Mesendoderm (in vitro differentiated cells): ENCODE measurements at regions not wholly inside any gene's neighbourhood (a gene's known extent, or its start where the extent isn't known, plus 50 kb on each side); places are given as distances from the start of the nearest gene placed in this dataset.

Source experiments
- DNase-seq: peaks from one replicate; pipeline ENCODE4 v3.0.0; 2013
- H2AK5ac ChIP-seq: 2 replicates; pipeline ENCODE4 v1.6.1; 2013; ENCODE audit warnings: low read length, inconsistent platforms
- H2BK120ac ChIP-seq: 2 replicates; pipeline ENCODE4 v1.6.1; 2013; ENCODE audit warnings: low read depth, mild to moderate bottlenecking, low read length, moderate library complexity, mixed read lengths
- H2BK15ac ChIP-seq: replicated peaks from 2 replicates; pipeline ENCODE4 v1.6.1; 2013; ENCODE audit warnings: low read depth, mild to moderate bottlenecking, moderate library complexity
- H2BK5ac ChIP-seq: 2 replicates; pipeline ENCODE4 v1.6.1; 2013; ENCODE audit warnings: low read length, inconsistent platforms
- H3K18ac ChIP-seq: 2 replicates; pipeline ENCODE4 v1.6.1; 2013; ENCODE audit warnings: mild to moderate bottlenecking, low read length, mixed read lengths
- H3K23ac ChIP-seq: one replicate; pipeline ENCODE4 v1.6.1; 2013; ENCODE audit warnings: low read length
- H3K27ac ChIP-seq: 2 replicates; pipeline ENCODE4 v1.5.1; 2013; ENCODE audit warnings: low read depth, mild to moderate bottlenecking, inconsistent platforms, low read length, moderate library complexity
- H3K27me3 ChIP-seq: 2 replicates; pipeline ENCODE4 v1.6.1; 2013; ENCODE audit warnings: low read length, control low read depth, mild to moderate bottlenecking, inconsistent platforms; ENCODE audit not compliant: insufficient read depth, poor library complexity
- H3K36me3 ChIP-seq: 2 replicates; pipeline ENCODE4 v1.6.1; 2013; ENCODE audit warnings: low read length, inconsistent platforms; ENCODE audit not compliant: control insufficient read depth, insufficient read depth
- H3K4ac ChIP-seq: one replicate; pipeline ENCODE4 v1.6.1; 2013; ENCODE audit warnings: low read depth, mild to moderate bottlenecking, low read length, moderate library complexity
- H3K4me1 ChIP-seq: 2 replicates; pipeline ENCODE4 v1.6.1; 2013; ENCODE audit warnings: low read depth, low read length, inconsistent platforms; ENCODE audit not compliant: control insufficient read depth
- H3K4me2 ChIP-seq: 2 replicates; pipeline ENCODE4 v1.6.1; 2013; ENCODE audit warnings: low read length
- H3K4me3 ChIP-seq: 2 replicates; pipeline ENCODE4 v1.5.1; 2013; ENCODE audit warnings: mild to moderate bottlenecking, low read length
- H3K56ac ChIP-seq: one replicate; pipeline ENCODE4 v1.6.1; 2013; ENCODE audit warnings: low read length
- H3K79me1 ChIP-seq: 2 replicates; pipeline ENCODE4 v1.6.1; 2013; ENCODE audit warnings: low read length, inconsistent platforms
- H3K79me2 ChIP-seq: 2 replicates; pipeline ENCODE4 v1.6.1; 2013; ENCODE audit warnings: mild to moderate bottlenecking, low read length; ENCODE audit not compliant: control insufficient read depth, insufficient read depth
- H3K9ac ChIP-seq: 2 replicates; pipeline ENCODE4 v1.6.1; 2013; ENCODE audit warnings: low read length, inconsistent platforms
- H4K5ac ChIP-seq: one replicate; pipeline ENCODE4 v1.6.1; 2013; ENCODE audit warnings: low read length
- H4K8ac ChIP-seq: one replicate; pipeline ENCODE4 v1.6.1; 2013; ENCODE audit warnings: low read depth, mild to moderate bottlenecking, control low read depth, low read length, moderate library complexity
- WGBS: extraction: QIAGEN DNeasy Blood & Tissue Kit; methylation state at CpG from one replicate; pipeline ENCODE4 v1.1.7; 2013; ENCODE audit warnings: low lambda C conversion rate, missing lambda C conversion rate; ENCODE audit not compliant: insufficient coverage; ENCODE audit errors: extremely low coverage; 5-methylcytosine and 5-hydroxymethylcytosine counted together

DNA sequence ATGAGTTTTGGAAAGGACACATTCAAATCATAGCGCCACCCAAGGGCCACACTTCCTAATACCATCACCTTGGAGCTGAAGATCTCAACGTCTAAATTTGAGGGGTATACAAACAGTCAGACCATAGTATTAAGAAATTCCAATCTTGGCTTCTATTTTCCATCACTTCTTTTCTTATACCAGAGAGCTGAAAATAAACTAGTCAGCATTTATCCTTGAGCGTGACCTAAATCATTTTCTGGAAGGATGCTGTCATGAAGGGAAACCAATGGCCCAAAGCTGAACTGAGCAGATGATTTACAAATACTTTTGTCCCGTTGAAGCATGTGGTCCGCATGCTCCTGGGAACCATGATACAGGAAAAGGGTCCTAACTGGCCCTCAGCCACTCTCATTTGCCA, 921.9 kb downstream of the CCSER2 start:
- Histone ChIP-seq H3K4me3 (no peak overlapping the region), H3K27ac (no peak overlapping the region), H2BK120ac (no peak overlapping the region), H3K56ac (no peak overlapping the region), H2BK15ac (no peak overlapping the region), H3K4me1 (no peaks in the 10 kb centered on the region), H3K79me2 (no peaks in the 10 kb centered on the region), H3K79me1 (no peaks in the 10 kb centered on the region), H2AK5ac (no peak overlapping the region), H3K9ac (no peak overlapping the region), H3K23ac (no peak overlapping the region), H3K4ac (no peak overlapping the region), H3K4me2 (no peak overlapping the region), H3K27me3 (no peaks in the 10 kb centered on the region), H3K18ac (no peak overlapping the region), H3K36me3 (no peaks in the 10 kb centered on the region), H4K5ac (no peak overlapping the region), H2BK5ac (no peak overlapping the region), H4K8ac (no peak overlapping the region)
- no CpG with 5 or more reads among the region's 5 CpGs for WGBS
- DNase-seq = no peak

DNA sequence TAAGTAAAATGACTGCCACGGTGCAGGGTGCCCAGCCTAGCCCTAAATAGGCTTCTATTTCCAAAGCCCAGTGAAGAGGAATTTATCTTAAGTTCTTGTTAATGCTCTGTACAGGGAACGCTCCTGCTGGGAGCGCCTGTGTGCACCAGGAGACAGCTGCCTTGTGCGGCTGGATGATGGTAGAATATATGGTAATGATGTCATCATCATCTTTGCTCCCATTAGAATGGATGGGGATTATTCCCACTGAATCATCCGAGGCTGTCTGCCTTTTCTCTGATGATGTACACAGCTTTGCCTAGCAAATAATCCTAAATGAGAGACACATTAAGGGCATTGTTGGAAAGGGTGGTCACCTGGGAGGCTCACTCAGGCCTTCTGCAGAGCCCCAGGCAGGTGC, 928.1 kb downstream of the CCSER2 start:
- Histone ChIP-seq H3K18ac (no peak overlapping the region), H3K4me2 (no peak overlapping the region)
- no peak for DNase-seq

DNA sequence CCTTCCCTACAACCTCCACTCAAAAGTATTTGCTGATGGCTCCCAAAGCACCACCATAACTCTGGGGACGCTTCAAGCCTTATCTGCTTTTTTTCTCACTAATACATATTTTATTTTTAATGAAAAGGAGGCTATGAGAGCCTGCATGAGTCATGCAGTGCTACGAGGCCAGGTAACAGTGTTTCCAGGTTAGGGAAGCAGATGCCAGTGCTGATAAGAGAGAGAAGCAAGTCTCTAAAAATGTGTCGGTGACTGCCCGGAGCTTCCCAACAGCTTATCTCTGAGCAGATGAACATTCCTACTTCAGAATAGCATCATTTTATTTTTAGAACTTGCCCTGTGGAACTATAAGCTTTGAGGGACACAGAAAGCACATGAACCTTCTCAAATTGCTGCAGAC, 931.5 kb downstream of the CCSER2 start:
- WGBS = no CpG with 5 or more reads among the region's 4 CpGs
- H3K27ac ChIP-seq = no peak overlapping the region

More for the DNA sequence above, 928.1 kb downstream of the CCSER2 start:
- H3K9ac ChIP-seq = no peak overlapping the region
- H3K79me2 ChIP-seq = no peaks in the 10 kb centered on the region
- no peak overlapping the region for H4K5ac ChIP-seq
- H3K79me1 ChIP-seq = no peaks in the 10 kb centered on the region
- H3K4me1 ChIP-seq = no peaks in the 10 kb centered on the region
- H2BK120ac ChIP-seq = no peak overlapping the region
- no peak overlapping the region for H3K56ac ChIP-seq
- H3K4me3 ChIP-seq = no peak overlapping the region
- no peaks in the 10 kb centered on the region for H3K27me3 ChIP-seq
- H4K8ac ChIP-seq = no peak overlapping the region
- H2BK5ac ChIP-seq = no peak overlapping the region
- no peak overlapping the region for H3K23ac ChIP-seq
- no peak overlapping the region for H2BK15ac ChIP-seq
- no peak overlapping the region for H2AK5ac ChIP-seq
- no peak overlapping the region for H3K27ac ChIP-seq
- WGBS = no CpG with 5 or more reads among the region's 5 CpGs
- no peak overlapping the region for H3K4ac ChIP-seq
- H3K36me3 ChIP-seq = no peaks in the 10 kb centered on the region

DNA sequence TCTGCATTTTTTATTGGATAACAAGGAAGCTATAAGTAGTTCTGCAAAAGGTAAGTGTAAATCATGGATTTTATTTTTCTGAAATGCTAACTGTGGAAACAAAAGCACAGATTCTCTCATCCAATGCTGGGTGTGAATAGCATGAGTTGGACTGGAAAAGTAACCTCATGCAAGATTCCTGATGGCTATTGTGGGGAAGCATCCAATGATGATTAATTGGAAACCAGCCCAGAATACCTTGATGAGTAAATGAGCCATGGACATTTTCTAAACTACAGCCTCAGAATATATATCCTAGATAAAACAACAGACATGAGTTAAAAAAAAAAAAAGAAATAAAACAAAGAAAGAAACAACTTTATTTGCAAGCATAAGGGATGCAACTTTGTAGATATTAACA, 934.6 kb downstream of the CCSER2 start:
- H2BK120ac ChIP-seq = no peak overlapping the region
- H3K4me3 ChIP-seq = no peak overlapping the region
- H3K27me3 ChIP-seq = no peaks in the 10 kb centered on the region
- no peak for DNase-seq
- H3K4me2 ChIP-seq = no peak overlapping the region
- no peak overlapping the region for H2AK5ac ChIP-seq
- no peak overlapping the region for H2BK15ac ChIP-seq
- H2BK5ac ChIP-seq = no peak overlapping the region
- H3K36me3 ChIP-seq = no peaks in the 10 kb centered on the region
- no peak overlapping the region for H3K18ac ChIP-seq
- H3K56ac ChIP-seq = no peak overlapping the region
- H4K5ac ChIP-seq = no peak overlapping the region
- no peak overlapping the region for H3K9ac ChIP-seq
- no peak overlapping the region for H4K8ac ChIP-seq
- no peak overlapping the region for H3K27ac ChIP-seq
- H3K4ac ChIP-seq = no peak overlapping the region
- H3K23ac ChIP-seq = no peak overlapping the region
- no peaks in the 10 kb centered on the region for H3K79me1 ChIP-seq
- H3K4me1 ChIP-seq = no peaks in the 10 kb centered on the region
- H3K79me2 ChIP-seq = no peaks in the 10 kb centered on the region

More for the DNA sequence above, 931.5 kb downstream of the CCSER2 start:
- Histone ChIP-seq H2AK5ac (no peak overlapping the region), H3K4me2 (no peak overlapping the region), H3K79me1 (no peaks in the 10 kb centered on the region), H3K4ac (no peak overlapping the region), H4K5ac (no peak overlapping the region), H3K23ac (no peak overlapping the region), H2BK120ac (no peak overlapping the region), H3K27me3 (no peaks in the 10 kb centered on the region), H3K79me2 (no peaks in the 10 kb centered on the region), H2BK15ac (no peak overlapping the region), H3K4me3 (no peak overlapping the region), H3K56ac (no peak overlapping the region), H4K8ac (no peak overlapping the region), H3K4me1 (no peaks in the 10 kb centered on the region), H2BK5ac (no peak overlapping the region), H3K9ac (no peak overlapping the region), H3K36me3 (no peaks in the 10 kb centered on the region), H3K18ac (no peak overlapping the region)
- no peak for DNase-seq

DNA sequence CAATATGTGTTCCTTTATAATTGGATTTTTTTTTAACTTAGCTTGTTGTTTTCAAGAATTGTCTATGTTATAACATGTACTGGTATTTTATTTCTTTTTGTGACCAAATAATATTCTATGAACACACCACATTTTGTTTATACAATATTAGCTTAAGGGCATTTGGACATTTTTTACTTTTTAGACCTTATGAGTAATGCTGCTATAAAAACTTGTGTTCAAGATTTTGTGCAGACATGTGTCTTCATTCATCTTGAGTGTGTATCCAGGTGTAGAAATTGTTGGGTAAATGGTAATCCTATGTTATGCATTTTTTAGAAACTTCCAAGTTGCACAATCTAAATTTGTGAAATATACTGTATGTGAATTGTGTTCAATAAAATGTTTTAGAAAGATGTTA, 936.7 kb downstream of the CCSER2 start:
- Histone ChIP-seq H3K4me1 (no peaks in the 10 kb centered on the region), H3K18ac (no peak overlapping the region), H3K79me2 (no peaks in the 10 kb centered on the region), H4K5ac (no peak overlapping the region), H3K4me3 (no peak overlapping the region), H3K9ac (no peak overlapping the region), H3K27ac (no peak overlapping the region), H3K36me3 (no peaks in the 10 kb centered on the region), H3K23ac (no peak overlapping the region), H3K79me1 (no peaks in the 10 kb centered on the region), H4K8ac (no peak overlapping the region), H2BK15ac (no peak overlapping the region), H2BK120ac (no peak overlapping the region), H2AK5ac (no peak overlapping the region), H3K56ac (no peak overlapping the region), H3K4ac (no peak overlapping the region), H2BK5ac (no peak overlapping the region), H3K27me3 (no peaks in the 10 kb centered on the region), H3K4me2 (no peak overlapping the region)
- DNase-seq = no peak

DNA sequence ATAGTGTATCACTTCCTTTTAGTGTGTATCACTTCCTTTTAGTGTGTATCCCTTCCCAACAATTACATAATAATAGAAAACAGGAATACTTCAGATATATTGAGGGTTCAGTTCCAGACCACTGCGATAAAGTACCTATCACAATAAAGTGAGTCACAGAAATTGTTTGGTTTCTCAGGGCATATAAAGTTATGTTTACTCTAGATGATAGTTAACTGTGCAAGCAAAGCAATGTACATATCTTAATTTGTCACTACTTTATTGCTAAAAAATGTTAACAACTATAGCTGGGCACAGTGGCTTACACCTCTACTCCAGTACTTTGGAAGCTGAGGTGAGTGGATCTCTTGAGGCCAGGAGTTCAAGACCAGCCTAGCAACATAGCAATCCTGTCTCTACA, 938.4 kb downstream of the CCSER2 start:
- H2BK5ac ChIP-seq = no peak overlapping the region
- no peaks in the 10 kb centered on the region for H3K36me3 ChIP-seq
- no peak overlapping the region for H4K5ac ChIP-seq
- H3K4ac ChIP-seq = no peak overlapping the region
- no peak for DNase-seq
- H4K8ac ChIP-seq = no peak overlapping the region
- H3K79me2 ChIP-seq = no peaks in the 10 kb centered on the region
- H2BK15ac ChIP-seq = no peak overlapping the region
- no peak overlapping the region for H3K4me3 ChIP-seq
- H3K18ac ChIP-seq = no peak overlapping the region
- H3K4me1 ChIP-seq = no peaks in the 10 kb centered on the region
- H2BK120ac ChIP-seq = no peak overlapping the region
- H3K4me2 ChIP-seq = no peak overlapping the region
- no peaks in the 10 kb centered on the region for H3K79me1 ChIP-seq
- H3K23ac ChIP-seq = no peak overlapping the region
- H3K27ac ChIP-seq = no peak overlapping the region
- H3K27me3 ChIP-seq = no peaks in the 10 kb centered on the region
- H2AK5ac ChIP-seq = no peak overlapping the region
- WGBS = no CpG with 5 or more reads among the region's 1 CpG
- H3K9ac ChIP-seq = no peak overlapping the region
- no peak overlapping the region for H3K56ac ChIP-seq
